ENCODE measurements at regions not wholly inside any gene's neighbourhood (a gene's known extent, or its start where the extent isn't known, plus 50 kb on each side); places are given as distances from the start of the nearest gene placed in this dataset.
A peak's percentile ranks its signal among the peaks of the same experiment; 100 is the strongest.
"Not testable (repeated sequence)": the region's sequence is repeated elsewhere in the genome, so short reads cannot be mapped to it uniquely, and the experiment has no call there.

- no peak for DNase-seq
Observed at GRCh38 chr10:14425034-14425433, 94.3 kb upstream of the FRMD4A start.

GRCh38 chr10:14423111-14423744 is 92.5 kb upstream of the FRMD4A start:
- no peak for DNase-seq

GRCh38 chr10:14422431-14422830 is 91.7 kb upstream of the FRMD4A start:
- DNase-seq: no peak

GRCh38 chr10:14421941-14422340 is 91.2 kb upstream of the FRMD4A start:
- DNase-seq: no peak

GRCh38 chr10:14417336-14417735 is 86.6 kb upstream of the FRMD4A start:
- DNase-seq: not testable (repeated sequence)

- no peak for DNase-seq
Observed at GRCh38 chr10:14416308-14416700, 85.6 kb upstream of the FRMD4A start.

GRCh38 chr10:14415676-14416307 is 85.1 kb upstream of the FRMD4A start:
- no peak for DNase-seq

GRCh38 chr10:14414901-14415300 is 84.2 kb upstream of the FRMD4A start:
- no peak for DNase-seq

- DNase-seq: no peak
Observed at GRCh38 chr10:14413523-14413922, 82.8 kb upstream of the FRMD4A start.

GRCh38 chr10:14412624-14413023 is 81.9 kb upstream of the FRMD4A start:
- DNase-seq: no peak

GRCh38 chr10:14409856-14410458 is 79.2 kb upstream of the FRMD4A start:
- no peak for DNase-seq

- DNase-seq: no peak
Observed at GRCh38 chr10:14409247-14409646, 78.5 kb upstream of the FRMD4A start.

- DNase-seq: no peak
Observed at GRCh38 chr10:14408139-14408538, 77.4 kb upstream of the FRMD4A start.

- DNase-seq: no peak
Observed at GRCh38 chr10:14407567-14407966, 76.8 kb upstream of the FRMD4A start.

- DNase-seq: peak; percentile 73 to 76
Observed at GRCh38 chr10:14405076-14406065, 74.6 kb upstream of the FRMD4A start.

GRCh38 chr10:14403881-14404623 is 73.3 kb upstream of the FRMD4A start:
- DNase-seq: no peak

GRCh38 chr10:14403359-14403758 is 72.6 kb upstream of the FRMD4A start:
- DNase-seq: no peak

- no peak for DNase-seq
Observed at GRCh38 chr10:14399641-14400040, 68.9 kb upstream of the FRMD4A start.

GRCh38 chr10:14397066-14397465 is 66.3 kb upstream of the FRMD4A start:
- no peak for DNase-seq

- no peak for DNase-seq
Observed at GRCh38 chr10:14396411-14397048, 65.8 kb upstream of the FRMD4A start.

GRCh38 chr10:14394179-14394578 is 63.5 kb upstream of the FRMD4A start:
- no peak for DNase-seq

- peak; percentile 27 to 50 for DNase-seq
Observed at GRCh38 chr10:14391342-14391741, 60.6 kb upstream of the FRMD4A start.
